Neutrophil (primary cell): ENCODE measurements at regions not wholly inside any gene's neighbourhood (a gene's known extent, or its start where the extent isn't known, plus 50 kb on each side); places are given as distances from the start of the nearest gene placed in this dataset.

Experiments used
- H3K27ac ChIP-seq: fragments of 200-600 bp; sonication (generic); 2 replicates; pipeline ENCODE4 v1.5.1; 2016; ENCODE audit warnings: mild to moderate bottlenecking, moderate library complexity
- H3K27me3 ChIP-seq: fragments of 200-600 bp; sonication (generic); 2 replicates; pipeline ENCODE4 v1.6.0; 2016; ENCODE audit warnings: mild to moderate bottlenecking
- H3K36me3 ChIP-seq: fragments of 200-600 bp; sonication (generic); 2 replicates; pipeline ENCODE4 v1.5.1; 2017
- H3K4me1 ChIP-seq, 2 experiments: fragments of 200-600 bp in 1 of 2; sonication (generic) in 1 of 2; 1 replicate in 1 of 2; 2 replicates in 1 of 2; pipeline versions ENCODE4 v1.5.1 to v1.6.1; 2013 to 2016; ENCODE audit warnings: low read depth in 1 of 2, low read length in 1 of 2, mild to moderate bottlenecking in 1 of 2, moderate library complexity in 1 of 2; ENCODE audit not compliant: control insufficient read depth in 1 of 2, insufficient read depth in 1 of 2
- H3K4me3 ChIP-seq, 2 experiments: fragments of 200-600 bp in 1 of 2; sonication (generic) in 1 of 2; 1 replicate in 1 of 2; 2 replicates in 1 of 2; pipeline ENCODE4 v1.5.1; 2013 to 2016; ENCODE audit warnings: low read depth in 1 of 2, low read length in 1 of 2, mild to moderate bottlenecking in 1 of 2, moderate library complexity in 1 of 2
- H3K9me3 ChIP-seq: fragments of 200-600 bp; sonication (generic); 2 replicates; pipeline ENCODE4 v1.5.1; 2016
- CTCF ChIP-seq: fragments of 200-600 bp; sonication (generic); IDR thresholded peaks from 2 replicates; pipeline ENCODE4 v1.5.1; 2016; ENCODE audit warnings: antibody characterized with exemption

- Histone ChIP-seq H3K27me3 (no peaks in the 10 kb centered on the region), H3K36me3 (no peaks in the 10 kb centered on the region), H3K4me3 (no peak overlapping the region), H3K9me3 (no peaks in the 10 kb centered on the region), H3K27ac (no peak overlapping the region), H3K4me1 (no peaks in the 10 kb centered on the region)
- TF ChIP-seq CTCF: no peak
Measured at GRCh38 chr11:28517621-28518020, 409.4 kb downstream of the METTL15 start.

DNA sequence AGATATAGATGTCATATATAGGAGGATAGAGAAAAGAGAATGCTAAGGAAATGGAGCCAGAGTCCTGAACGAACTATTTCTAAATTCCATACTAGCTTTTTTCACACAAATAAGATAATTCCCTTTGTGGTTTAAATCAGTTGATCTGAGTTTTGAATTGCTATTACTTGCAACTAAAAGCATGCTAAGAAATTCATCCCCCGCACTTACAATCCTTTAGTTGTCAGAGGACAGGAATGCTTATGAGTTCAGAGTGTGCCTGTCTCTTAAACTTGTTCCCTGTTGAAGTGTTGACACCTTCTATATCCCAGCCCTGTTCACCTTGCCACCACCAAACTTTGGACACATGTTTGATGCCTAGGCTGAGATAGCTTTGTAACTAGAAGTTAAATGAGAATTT lies 406.2 kb downstream of the METTL15 start:
- H3K27me3 ChIP-seq: no peaks in the 10 kb centered on the region
- H3K4me1 ChIP-seq: no peaks in the 10 kb centered on the region
- no peaks in the 10 kb centered on the region for H3K9me3 ChIP-seq
- no peaks in the 10 kb centered on the region for H3K36me3 ChIP-seq
- no peak overlapping the region for H3K4me3 ChIP-seq
- H3K27ac ChIP-seq: no peak overlapping the region
- no peak for TF ChIP-seq CTCF

DNA sequence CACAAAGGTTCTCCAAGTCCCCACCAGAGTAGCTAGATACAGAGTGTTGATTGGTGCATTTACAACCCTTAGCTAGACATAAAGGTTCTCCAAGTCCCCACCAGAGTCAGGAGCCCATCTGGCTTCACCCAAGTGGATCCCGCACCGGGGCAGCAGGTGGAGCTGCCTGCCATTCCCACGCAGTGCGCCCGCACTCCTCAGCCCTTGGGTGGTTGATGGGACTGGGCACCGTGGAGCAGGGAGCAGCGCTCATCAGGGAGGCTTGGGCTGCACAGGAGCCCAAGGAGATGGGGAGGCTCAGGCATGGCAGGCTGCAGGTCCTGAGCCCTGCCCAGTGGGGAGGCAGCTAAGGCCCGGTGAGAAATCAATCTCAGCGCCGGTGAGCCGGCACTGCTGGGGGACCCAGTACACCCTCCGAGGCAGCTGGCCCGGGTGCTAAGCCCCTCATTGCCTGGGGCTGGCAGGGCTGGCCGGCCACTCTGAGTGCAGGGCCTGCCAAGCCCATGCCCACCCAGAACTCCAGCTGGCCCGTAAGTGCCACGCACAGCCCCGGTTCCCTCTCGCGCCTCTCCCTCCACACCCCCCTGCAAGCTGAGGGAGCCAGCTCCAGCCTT lies 404.1 kb downstream of the METTL15 start:
- Histone ChIP-seq H3K27ac (no peak overlapping the region), H3K27me3 (no peaks in the 10 kb centered on the region), H3K4me3 (no peak overlapping the region), H3K4me1 (no peaks in the 10 kb centered on the region), H3K36me3 (no peaks in the 10 kb centered on the region), H3K9me3 (no peaks in the 10 kb centered on the region)
- TF ChIP-seq CTCF: no peak

DNA sequence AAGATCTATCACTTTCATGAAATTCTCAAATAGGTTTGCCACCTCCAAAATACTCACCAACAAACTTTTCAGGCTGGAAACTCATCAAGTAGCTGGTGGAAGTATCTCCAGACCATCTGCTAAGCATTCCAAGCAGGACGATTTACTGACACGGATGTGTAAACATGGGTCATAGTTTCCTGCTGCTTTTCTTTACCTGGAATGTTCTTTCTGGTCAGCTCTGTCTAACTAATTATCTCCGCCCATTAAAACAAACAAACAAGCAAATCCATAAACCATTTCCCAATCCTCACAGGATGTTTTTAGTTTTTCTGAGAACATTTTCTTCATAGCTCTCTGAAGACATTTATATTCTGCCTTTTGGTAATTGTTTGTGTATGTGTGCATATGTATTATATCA lies 397.0 kb downstream of the METTL15 start:
- Histone ChIP-seq H3K27ac (no peak overlapping the region), H3K9me3 (no peaks in the 10 kb centered on the region), H3K27me3 (no peaks in the 10 kb centered on the region), H3K4me1 (no peaks in the 10 kb centered on the region), H3K36me3 (no peaks in the 10 kb centered on the region), H3K4me3 (no peak overlapping the region)
- TF ChIP-seq CTCF: no peak

GRCh38 chr11:28504555-28505110 lies 396.4 kb downstream of the METTL15 start:
- no peaks in the 10 kb centered on the region for H3K27me3 ChIP-seq
- no peak for TF ChIP-seq CTCF
- H3K4me1 ChIP-seq: no peaks in the 10 kb centered on the region
- H3K27ac ChIP-seq: no peak overlapping the region
- no peaks in the 10 kb centered on the region for H3K9me3 ChIP-seq
- H3K36me3 ChIP-seq: no peaks in the 10 kb centered on the region
- no peak overlapping the region for H3K4me3 ChIP-seq
